DND-41 (cell line): ENCODE measurements at regions not wholly inside any gene's neighbourhood (a gene's known extent, or its start where the extent isn't known, plus 50 kb on each side); places are given as distances from the start of the nearest gene placed in this dataset.

Experiments used
- ATAC-seq: fragments of 200-7000 bp; cut with Tn5 transposase; 3 replicates; pipeline ENCODE4 v1.9.1; 2021; ENCODE audit warnings: low read depth; ENCODE audit not compliant: insufficient read depth
- DNase-seq: peaks from one replicate; pipeline ENCODE4 v3.0.0-alpha.2; 2020
- H2AFZ ChIP-seq: 2 replicates; pipeline ENCODE4 v1.6.0; 2012; ENCODE audit warnings: low read depth, low read length
- H3K27ac ChIP-seq: 2 replicates; pipeline ENCODE4 v1.5.1; 2012; ENCODE audit warnings: low read length, inconsistent platforms
- H3K27me3 ChIP-seq: fragments of 200-600 bp; sonication (generic); 2 replicates; pipeline ENCODE4 v1.6.0; 2012; ENCODE audit warnings: low read length, mild to moderate bottlenecking, inconsistent platforms; ENCODE audit not compliant: insufficient read depth, poor library complexity
- H3K36me3 ChIP-seq: 2 replicates; pipeline ENCODE4 v1.5.1; 2012; ENCODE audit warnings: low read length, inconsistent platforms; ENCODE audit not compliant: insufficient read depth
- H3K4me1 ChIP-seq: 2 replicates; pipeline ENCODE4 v1.5.1; 2012; ENCODE audit warnings: mild to moderate bottlenecking, low read length; ENCODE audit not compliant: insufficient read depth
- H3K4me2 ChIP-seq: 2 replicates; pipeline ENCODE4 v1.6.0; 2012; ENCODE audit warnings: mild to moderate bottlenecking, moderate library complexity, low read length, inconsistent platforms; ENCODE audit not compliant: insufficient read depth
- H3K4me3 ChIP-seq, 2 experiments: fragments of 200-600 bp in 1 of 2; shearing (Covaris generic) in 1 of 2; 2 replicates each; pipeline ENCODE4 v1.5.1; 2012 to 2016; ENCODE audit warnings: inconsistent platforms in 2 of 2, low read length in 2 of 2, mild to moderate bottlenecking in 2 of 2, low read depth in 1 of 2, moderate library complexity in 1 of 2
- H3K79me2 ChIP-seq: 2 replicates; pipeline ENCODE4 v1.6.0; 2012; ENCODE audit warnings: low read length, inconsistent platforms; ENCODE audit not compliant: insufficient read depth
- H3K9ac ChIP-seq: 2 replicates; pipeline ENCODE4 v1.6.0; 2012; ENCODE audit warnings: low read depth, mild to moderate bottlenecking, inconsistent platforms, low read length, moderate library complexity
- H3K9me3 ChIP-seq: 2 replicates; pipeline ENCODE4 v1.5.1; 2012; ENCODE audit warnings: low read length, moderate library complexity, mild to moderate bottlenecking, inconsistent platforms; ENCODE audit not compliant: insufficient read depth, severe bottlenecking
- H4K20me1 ChIP-seq: 2 replicates; pipeline ENCODE4 v1.6.0; 2012; ENCODE audit warnings: low read length; ENCODE audit not compliant: insufficient read depth
- EZH2 ChIP-seq: IDR thresholded peaks from 3 replicates; pipeline ENCODE4 v1.6.1; 2012; ENCODE audit warnings: borderline replicate concordance, low read depth, mild to moderate bottlenecking, moderate library complexity, low read length, inconsistent platforms; ENCODE audit not compliant: severe bottlenecking
- TF ChIP-seq, protein P1 (sequence below): IDR thresholded peaks from 2 replicates; pipeline ENCODE4 v1.5.1; 2012; ENCODE audit warnings: borderline replicate concordance, low read length, moderate library complexity, mild to moderate bottlenecking; ENCODE audit not compliant: poor library complexity, severe bottlenecking; ENCODE audit errors: extremely low read depth

DNA sequence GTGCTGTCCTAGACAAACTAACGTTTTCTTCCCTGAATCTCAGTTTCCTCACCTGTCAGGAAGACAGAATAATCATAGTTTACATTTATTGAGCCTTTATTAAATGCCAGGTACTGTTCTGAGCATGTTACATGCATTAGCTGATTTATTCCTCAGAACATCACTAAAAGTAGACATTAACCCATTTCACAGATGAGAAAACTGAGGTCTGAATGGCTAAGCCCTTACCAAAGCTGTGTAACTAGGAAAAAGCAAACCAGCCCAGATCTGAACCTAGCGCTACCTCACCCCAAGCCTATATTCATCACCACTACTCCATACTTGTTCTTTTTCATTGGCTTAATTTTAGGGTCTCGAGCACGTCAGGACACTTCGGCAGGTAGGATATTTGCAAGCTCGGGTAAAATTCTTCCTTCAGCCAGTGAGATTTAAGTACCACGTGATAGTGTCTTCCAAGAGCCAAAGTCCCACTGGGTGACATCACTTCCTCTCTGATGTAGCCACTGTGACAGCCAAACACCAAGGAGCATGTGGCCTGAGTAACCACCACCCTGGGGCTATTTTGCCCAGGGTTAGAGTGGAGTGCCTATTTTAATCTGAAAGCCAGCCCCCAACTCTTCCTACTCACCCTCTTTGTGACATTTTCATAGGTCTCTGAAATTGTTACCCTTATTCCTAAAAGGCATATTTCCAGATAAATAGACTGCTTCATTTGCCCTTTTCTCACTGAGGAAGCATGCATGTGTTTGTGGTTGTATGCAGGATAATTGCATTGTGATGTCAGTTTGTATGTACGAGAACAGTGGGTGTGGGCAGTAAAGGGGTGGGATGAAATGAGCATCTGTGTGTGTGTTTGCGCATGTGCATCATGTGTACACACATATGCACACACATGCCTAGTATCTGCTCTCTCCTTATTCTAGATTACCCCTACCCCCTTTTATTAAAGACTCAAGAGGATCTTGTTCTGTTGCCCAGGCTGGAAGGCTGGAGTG, 62.2 kb upstream of the WSCD2 start:
- ATAC-seq (no peak), DNase-seq (no peak)
- Histone ChIP-seq H3K9ac (no peak overlapping the region), H4K20me1 (no peaks in the 10 kb centered on the region), H3K36me3 (no peaks in the 10 kb centered on the region), H3K27ac (no peak overlapping the region), H3K27me3 (no peaks in the 10 kb centered on the region), H3K9me3 (no peaks in the 10 kb centered on the region), H2AFZ (no peak overlapping the region), H3K79me2 (no peaks in the 10 kb centered on the region), H3K4me2 (no peak overlapping the region), H3K4me3 (no peak overlapping the region), H3K4me1 (no peaks in the 10 kb centered on the region)
- no peak for TF ChIP-seq EZH2
- TF ChIP-seq, protein P1, sequence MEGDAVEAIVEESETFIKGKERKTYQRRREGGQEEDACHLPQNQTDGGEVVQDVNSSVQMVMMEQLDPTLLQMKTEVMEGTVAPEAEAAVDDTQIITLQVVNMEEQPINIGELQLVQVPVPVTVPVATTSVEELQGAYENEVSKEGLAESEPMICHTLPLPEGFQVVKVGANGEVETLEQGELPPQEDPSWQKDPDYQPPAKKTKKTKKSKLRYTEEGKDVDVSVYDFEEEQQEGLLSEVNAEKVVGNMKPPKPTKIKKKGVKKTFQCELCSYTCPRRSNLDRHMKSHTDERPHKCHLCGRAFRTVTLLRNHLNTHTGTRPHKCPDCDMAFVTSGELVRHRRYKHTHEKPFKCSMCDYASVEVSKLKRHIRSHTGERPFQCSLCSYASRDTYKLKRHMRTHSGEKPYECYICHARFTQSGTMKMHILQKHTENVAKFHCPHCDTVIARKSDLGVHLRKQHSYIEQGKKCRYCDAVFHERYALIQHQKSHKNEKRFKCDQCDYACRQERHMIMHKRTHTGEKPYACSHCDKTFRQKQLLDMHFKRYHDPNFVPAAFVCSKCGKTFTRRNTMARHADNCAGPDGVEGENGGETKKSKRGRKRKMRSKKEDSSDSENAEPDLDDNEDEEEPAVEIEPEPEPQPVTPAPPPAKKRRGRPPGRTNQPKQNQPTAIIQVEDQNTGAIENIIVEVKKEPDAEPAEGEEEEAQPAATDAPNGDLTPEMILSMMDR: no peak

DNA sequence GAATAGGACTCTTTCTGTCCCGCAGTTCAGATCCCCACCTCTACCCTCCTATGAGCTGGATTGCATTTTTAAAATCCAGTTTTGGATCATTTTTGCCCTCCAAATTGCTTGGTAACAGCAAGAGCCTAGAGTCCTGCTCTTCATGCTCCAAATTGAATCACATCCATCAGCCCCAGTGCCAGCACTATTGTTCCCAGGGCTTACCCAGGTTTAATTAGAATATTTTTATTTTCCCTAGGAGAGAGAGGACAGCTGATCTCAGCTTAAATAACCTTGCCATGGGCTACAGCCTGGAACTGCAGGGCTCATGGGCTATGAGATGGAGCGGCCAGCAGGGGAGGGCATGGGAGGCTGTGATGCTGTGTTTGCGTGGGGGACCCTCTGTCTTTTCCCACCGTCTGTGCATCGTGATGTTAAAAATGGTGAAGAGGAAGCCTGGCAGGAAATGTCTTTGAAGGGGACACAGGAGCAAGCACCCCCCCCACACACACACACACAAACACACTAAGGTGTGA, 59.4 kb upstream of the WSCD2 start:
- H3K4me2 ChIP-seq: no peak overlapping the region
- H4K20me1 ChIP-seq: no peaks in the 10 kb centered on the region
- no peaks in the 10 kb centered on the region for H3K36me3 ChIP-seq
- TF ChIP-seq, protein P1: no peak
- TF ChIP-seq EZH2: no peak
- no peaks in the 10 kb centered on the region for H3K9me3 ChIP-seq
- no peak overlapping the region for H3K9ac ChIP-seq
- H3K4me1 ChIP-seq: no peaks in the 10 kb centered on the region
- no peak overlapping the region for H3K4me3 ChIP-seq
- DNase-seq: no peak
- ATAC-seq: no peak
- no peak overlapping the region for H2AFZ ChIP-seq
- peaks cover 5% of the 10 kb centered on the region for H3K27me3 ChIP-seq
- no peaks in the 10 kb centered on the region for H3K79me2 ChIP-seq
- H3K27ac ChIP-seq: no peak overlapping the region

DNA sequence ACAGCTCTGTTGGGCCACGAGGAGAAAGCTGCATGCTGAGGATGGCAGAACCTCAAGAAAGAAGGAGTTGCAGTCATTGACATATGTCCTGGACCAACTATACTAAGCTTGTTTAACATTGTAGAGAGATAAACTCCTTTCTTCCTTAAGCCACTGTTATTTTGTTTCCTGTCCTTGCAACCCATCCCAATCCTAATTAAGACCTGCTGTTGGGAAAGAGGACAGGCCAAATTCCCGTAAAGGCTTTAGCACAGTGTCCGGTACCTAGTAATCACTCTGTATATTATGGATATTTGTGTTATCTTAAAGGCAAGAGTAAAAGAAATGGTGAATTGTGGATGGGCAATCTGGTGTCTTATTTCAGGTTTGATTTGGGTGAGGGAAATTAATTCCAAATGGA, 53.5 kb upstream of the WSCD2 start:
- H3K4me2 ChIP-seq: no peak overlapping the region
- DNase-seq (no peak), ATAC-seq (no peak)
- H3K4me1 ChIP-seq: no peaks in the 10 kb centered on the region
- no peaks in the 10 kb centered on the region for H3K9me3 ChIP-seq
- H3K9ac ChIP-seq: no peak overlapping the region
- no peak overlapping the region for H3K27ac ChIP-seq
- no peaks in the 10 kb centered on the region for H3K36me3 ChIP-seq
- H4K20me1 ChIP-seq: no peaks in the 10 kb centered on the region
- no peak overlapping the region for H3K4me3 ChIP-seq
- H3K27me3 ChIP-seq: peaks cover 5% of the 10 kb centered on the region
- TF ChIP-seq EZH2: no peak
- TF ChIP-seq, protein P1: no peak
- no peaks in the 10 kb centered on the region for H3K79me2 ChIP-seq
- H2AFZ ChIP-seq: no peak overlapping the region
